Peyer's patch (tissue), 4 donors: ENCODE measurements at regions not wholly inside any gene's neighbourhood (a gene's known extent, or its start where the extent isn't known, plus 50 kb on each side); places are given as distances from the start of the nearest gene placed in this dataset.

ENCODE experiments used
- POLR2A ChIP-seq, 2 donors: fragments of 450-650 bp; IDR thresholded peaks; one replicate each; pipeline ENCODE4 v1.5.1; 2017; ENCODE audit warnings: antibody characterized with exemption in 2 of 2, mild to moderate bottlenecking in 2 of 2, moderate library complexity in 2 of 2
- TF ChIP-seq, protein P1 (sequence below), 6 experiments: fragments of 450-650 bp in 4 of 6; fragments of 200-600 bp in 2 of 6; sonication (generic) in 1 of 6; IDR thresholded peaks; one replicate each; pipeline ENCODE4 v1.5.1; 2017 to 2019; ENCODE audit warnings: antibody characterized with exemption in 6 of 6, mild to moderate bottlenecking in 3 of 6, moderate library complexity in 1 of 6

DNA sequence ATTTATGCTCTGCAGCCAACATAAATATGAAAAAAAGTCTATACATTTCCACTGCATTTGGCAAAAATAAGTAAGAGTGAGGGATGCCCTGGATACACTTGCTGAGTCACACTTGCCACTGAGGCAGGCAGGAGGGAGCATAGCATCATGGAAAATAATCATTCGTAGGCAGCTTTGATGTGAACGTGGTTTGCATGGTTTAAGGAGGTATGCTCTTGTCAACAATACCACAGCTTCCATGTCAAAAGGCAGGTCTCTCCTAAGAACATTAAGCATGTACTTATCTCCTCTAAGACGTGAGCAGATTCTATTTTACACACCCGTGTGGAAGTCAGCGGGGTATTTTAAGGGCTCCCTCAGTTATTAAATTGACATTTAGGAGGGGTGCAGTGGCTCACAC is 89.2 kb upstream of the WDR11 start:
- TF ChIP-seq, protein P1, sequence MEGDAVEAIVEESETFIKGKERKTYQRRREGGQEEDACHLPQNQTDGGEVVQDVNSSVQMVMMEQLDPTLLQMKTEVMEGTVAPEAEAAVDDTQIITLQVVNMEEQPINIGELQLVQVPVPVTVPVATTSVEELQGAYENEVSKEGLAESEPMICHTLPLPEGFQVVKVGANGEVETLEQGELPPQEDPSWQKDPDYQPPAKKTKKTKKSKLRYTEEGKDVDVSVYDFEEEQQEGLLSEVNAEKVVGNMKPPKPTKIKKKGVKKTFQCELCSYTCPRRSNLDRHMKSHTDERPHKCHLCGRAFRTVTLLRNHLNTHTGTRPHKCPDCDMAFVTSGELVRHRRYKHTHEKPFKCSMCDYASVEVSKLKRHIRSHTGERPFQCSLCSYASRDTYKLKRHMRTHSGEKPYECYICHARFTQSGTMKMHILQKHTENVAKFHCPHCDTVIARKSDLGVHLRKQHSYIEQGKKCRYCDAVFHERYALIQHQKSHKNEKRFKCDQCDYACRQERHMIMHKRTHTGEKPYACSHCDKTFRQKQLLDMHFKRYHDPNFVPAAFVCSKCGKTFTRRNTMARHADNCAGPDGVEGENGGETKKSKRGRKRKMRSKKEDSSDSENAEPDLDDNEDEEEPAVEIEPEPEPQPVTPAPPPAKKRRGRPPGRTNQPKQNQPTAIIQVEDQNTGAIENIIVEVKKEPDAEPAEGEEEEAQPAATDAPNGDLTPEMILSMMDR (IDR thresholded peaks at IDR 0.05) = no peak
- TF ChIP-seq POLR2A (IDR thresholded peaks at IDR 0.05) = no peak
